NCI-H82 treated with DMSO at 0.1 percent for 48 hours (cell line): ENCODE measurements at regions not wholly inside any gene's neighbourhood (a gene's known extent, or its start where the extent isn't known, plus 50 kb on each side); places are given as distances from the start of the nearest gene placed in this dataset.

ENCODE experiments used
- DNase-seq: peaks from one replicate; lab custom pipeline; 2025; ENCODE audit not compliant: unreplicated experiment; lab: John Stamatoyannopoulos, UW

DNA sequence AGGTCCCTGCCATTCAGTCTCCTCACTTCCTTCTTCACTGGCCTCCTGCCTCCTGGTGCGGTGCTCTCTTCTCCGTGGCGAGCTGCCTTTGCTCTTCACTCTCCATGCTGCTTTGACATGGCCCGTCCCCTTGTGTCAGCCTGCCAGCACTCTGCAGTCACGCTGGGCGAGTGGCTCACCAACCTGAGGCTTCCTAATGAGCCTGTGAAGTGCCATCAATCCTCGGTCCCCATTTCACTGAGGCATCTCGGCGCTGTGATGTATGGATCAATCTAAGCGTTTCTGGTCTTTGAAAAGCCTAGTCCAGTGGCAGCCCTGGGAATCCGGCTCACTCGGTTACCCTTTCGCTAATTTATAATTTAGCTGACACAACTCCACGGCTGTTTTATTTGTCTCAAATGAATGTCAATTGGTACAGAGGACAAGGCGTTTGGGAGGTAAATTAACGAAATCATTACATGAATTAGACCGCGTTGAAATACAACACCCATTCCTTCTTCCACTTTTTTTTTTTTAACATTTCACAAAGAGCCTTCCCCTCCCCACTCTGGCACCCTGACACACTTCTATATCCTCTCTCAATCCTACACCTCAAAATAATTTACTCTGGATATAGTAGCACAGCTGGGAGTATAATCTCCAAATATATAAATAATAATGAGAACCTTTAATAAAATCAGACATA is 610.7 kb downstream of the TMEM114 start:
- no peak for DNase-seq

DNA sequence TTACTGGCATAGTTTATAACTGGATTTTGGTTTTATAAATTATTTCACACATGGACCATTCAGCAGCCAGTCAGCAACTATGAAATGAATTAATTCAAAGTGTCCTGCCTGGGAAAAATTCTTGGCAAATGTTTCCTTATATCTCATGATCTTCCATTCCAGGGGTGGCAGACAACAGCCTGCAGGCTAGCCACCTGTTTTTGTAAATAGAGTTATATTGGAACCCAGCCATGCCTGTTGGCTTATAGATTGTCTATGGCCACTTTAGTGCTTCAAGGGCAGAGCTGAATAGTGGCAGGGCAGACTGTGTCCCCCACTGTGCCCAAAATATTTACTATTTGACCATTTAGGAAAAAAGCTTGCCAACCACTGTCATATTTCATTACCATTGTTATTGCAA is 613.7 kb downstream of the TMEM114 start:
- no peak for DNase-seq

GRCh38 chr16:7976125-7976524 is 614.2 kb downstream of the TMEM114 start:
- no peak for DNase-seq

GRCh38 chr16:7967996-7968509 is 622.3 kb downstream of the TMEM114 start:
- no peak for DNase-seq

GRCh38 chr16:7964744-7965143 is 625.6 kb downstream of the TMEM114 start:
- DNase-seq, result no peak

- DNase-seq, result no peak
These were observed 626.1 kb downstream of the TMEM114 start for GRCh38 chr16:7964167-7964566.

GRCh38 chr16:7962091-7962879 is 628.0 kb downstream of the TMEM114 start:
- no peak for DNase-seq

DNA sequence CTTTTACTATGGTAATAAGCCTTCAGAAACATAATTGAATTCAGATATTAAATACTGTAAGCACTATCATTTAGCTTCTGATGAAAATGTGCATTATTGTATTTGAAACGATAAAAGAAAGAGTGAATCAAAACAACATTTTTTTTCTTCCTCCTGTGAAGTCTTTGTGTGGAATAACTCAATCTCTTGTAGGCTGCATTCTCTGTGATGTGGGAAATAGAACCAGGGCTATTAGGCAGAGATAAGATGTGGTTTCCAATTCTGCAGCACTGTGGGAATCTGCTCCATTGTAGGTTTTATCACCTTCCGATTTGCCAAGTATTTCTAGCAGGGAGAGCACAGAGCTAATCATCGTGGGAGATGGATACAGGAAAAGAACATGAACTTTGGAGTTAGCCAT is 624.5 kb downstream of the RBFOX1 start:
- no peak for DNase-seq

DNA sequence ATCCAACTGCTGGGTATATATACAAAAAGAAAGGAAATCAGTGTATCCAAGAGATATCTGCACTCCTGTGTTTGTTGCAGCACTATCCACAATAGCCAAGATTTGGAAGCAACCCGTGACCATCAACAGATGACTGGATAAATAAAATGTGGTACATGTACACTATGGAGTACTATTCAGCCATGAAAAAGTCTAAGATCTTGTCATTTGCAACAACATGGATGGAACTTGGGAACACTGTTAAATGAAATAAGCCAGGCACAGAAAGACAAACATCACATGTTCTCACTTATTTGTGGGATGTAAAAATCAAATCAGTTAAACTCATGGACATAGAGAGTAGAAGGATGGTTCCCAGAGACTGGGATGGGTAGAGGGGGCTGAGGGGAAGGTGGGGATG is 620.7 kb downstream of the RBFOX1 start:
- DNase-seq, result no peak

- no peak for DNase-seq
These were observed 613.5 kb downstream of the RBFOX1 start for GRCh38 chr16:7946142-7946541.

DNA sequence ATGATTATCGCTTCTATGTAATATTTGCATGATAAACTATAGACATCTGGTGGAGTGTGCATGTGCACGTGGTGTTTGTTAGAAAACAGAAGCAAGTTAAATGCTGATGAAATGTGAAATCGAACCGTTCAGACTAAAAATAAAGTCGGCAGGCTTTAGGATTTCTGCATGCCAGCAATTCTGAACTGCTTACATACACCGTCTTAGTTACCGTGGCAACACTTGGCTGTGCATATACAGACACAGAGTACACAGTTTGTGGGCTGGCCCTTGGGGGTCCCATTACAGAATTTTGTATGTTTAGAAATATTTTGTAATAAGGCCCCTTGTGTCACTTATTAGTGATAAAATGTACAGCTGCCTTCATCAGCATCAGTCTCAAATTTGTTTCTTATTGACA is 605.5 kb downstream of the RBFOX1 start:
- DNase-seq, result no peak

DNA sequence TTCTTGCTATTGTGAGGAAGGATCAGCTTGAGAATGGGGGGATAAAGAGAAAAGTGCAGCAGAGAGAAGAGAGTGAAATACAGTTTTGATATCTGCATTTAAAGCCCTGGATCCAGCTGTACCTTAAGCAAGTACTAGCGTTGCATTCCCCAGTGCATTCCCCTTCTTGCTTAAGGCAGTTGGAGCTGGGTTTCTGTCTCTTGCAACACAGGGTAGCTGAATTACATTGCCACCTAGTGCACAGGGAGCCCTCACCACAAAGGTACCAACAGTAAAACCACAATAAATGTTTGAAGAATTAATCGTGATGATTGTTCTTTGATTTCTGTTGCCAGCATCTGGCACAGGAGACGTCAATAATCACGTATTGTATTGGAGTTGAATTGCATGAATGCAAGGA is 588.7 kb downstream of the RBFOX1 start:
- DNase-seq, result peak; percentile 3

GRCh38 chr16:7919782-7920181 is 587.1 kb downstream of the RBFOX1 start:
- DNase-seq, result no peak

DNA sequence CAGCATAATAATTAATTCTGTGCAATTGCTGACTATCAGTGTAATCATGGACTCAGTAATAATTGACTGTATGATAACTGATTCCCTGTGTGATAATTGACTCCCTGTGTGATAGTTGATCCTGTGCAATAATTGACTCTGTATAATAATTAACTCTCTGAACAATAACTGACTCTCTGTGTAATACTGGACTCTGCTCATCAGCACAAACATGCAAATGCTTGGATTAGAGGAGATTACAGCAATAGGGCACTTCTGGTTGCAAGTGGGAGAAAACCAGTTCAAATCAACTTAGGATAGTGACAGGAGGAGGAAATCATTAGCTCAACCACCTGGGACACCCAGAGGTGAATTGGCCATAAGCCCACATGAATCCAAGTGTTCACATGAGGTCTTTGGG is 582.1 kb downstream of the RBFOX1 start:
- no peak for DNase-seq

DNA sequence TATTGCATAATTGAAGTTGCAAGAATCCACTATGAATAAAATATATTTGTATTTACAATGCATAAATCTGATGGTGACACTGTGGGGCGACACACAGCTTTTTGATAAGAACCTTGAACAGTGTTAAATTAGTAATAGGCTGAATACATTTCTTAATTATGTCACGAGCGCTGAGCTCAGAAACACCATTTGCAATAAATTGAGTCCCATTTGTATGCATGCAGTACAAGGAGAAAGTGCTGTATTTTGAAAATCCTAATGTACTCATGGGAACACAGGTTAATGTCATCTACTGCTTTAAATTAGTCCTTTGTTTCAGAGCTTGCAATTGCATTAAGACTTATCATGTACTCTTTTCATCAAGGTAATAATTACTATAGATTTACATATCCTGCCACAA is 579.5 kb downstream of the RBFOX1 start:
- DNase-seq, result no peak

GRCh38 chr16:7910116-7910515 is 577.5 kb downstream of the RBFOX1 start:
- DNase-seq, result no peak

DNA sequence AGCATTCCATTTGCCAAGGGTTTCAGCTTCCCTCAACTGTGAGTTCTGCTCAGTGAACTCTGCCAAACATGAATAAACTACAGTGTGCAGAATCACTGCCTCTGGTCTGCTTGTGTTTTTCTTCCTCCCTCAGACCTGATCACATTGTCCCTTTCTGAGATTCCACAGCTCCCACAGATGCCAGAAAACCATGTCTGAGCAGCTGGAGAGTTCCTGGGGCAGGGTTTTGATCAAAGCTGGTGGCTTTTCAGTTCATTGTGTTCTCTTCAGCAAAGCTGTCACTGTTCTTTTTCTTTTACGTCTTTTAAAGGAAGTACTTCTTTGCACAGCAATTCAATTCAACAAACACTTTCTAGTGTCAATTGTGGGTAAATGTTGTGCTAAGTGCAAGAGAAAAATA is 555.8 kb downstream of the RBFOX1 start:
- DNase-seq, result no peak

- no peak for DNase-seq
These were observed 554.7 kb downstream of the RBFOX1 start for GRCh38 chr16:7887316-7887715.

GRCh38 chr16:7871979-7872378 is 539.3 kb downstream of the RBFOX1 start:
- DNase-seq, result no peak

DNA sequence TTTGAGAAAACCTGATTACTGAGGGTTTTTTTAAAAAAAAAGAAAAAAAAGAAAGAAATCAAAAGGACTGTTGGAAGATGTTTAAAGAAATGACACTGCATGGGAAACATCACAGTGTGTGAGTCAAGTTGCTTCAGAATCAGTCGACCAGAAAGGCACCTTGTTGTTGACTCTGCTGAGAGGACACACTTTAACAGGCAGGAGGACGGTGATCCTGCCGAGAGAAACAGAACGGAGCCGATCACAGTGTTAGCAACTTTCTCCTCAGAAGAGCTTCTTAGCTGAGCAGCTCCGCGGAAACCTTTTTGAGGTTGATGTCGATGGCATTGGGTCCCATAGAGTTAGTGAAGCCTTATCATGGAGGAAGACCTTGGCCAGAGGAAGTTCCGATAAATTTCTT is 538.7 kb downstream of the RBFOX1 start:
- no peak for DNase-seq

GRCh38 chr16:7867831-7868230 is 535.2 kb downstream of the RBFOX1 start:
- DNase-seq, result peak; percentile 57

GRCh38 chr16:7866144-7866543 is 533.5 kb downstream of the RBFOX1 start:
- no peak for DNase-seq
